ENCODE measurements at regions not wholly inside any gene's neighbourhood (a gene's known extent, or its start where the extent isn't known, plus 50 kb on each side); places are given as distances from the start of the nearest gene placed in this dataset.

DNA sequence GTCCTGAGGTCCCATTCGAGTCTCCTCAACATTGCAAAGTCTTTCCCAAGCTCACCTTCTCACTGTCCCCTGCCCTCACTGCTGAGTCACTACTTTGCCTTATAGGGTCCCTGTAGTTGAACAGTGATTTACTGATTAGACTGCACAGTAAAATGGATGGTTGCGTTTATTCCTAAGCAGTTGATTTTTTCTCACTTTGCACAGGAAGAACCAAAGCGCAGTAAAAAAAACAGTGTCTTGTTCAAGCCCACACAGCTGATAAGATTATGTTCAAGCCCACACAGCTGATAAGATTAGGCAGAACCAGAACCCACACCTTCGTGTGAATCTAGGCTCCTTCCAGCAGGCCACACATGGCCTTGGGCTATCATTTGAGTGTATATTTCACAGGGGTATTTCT, 215.3 kb upstream of the COPS8 start:
- no peak overlapping the region for H3K27ac ChIP-seq
- TF ChIP-seq, protein P1, sequence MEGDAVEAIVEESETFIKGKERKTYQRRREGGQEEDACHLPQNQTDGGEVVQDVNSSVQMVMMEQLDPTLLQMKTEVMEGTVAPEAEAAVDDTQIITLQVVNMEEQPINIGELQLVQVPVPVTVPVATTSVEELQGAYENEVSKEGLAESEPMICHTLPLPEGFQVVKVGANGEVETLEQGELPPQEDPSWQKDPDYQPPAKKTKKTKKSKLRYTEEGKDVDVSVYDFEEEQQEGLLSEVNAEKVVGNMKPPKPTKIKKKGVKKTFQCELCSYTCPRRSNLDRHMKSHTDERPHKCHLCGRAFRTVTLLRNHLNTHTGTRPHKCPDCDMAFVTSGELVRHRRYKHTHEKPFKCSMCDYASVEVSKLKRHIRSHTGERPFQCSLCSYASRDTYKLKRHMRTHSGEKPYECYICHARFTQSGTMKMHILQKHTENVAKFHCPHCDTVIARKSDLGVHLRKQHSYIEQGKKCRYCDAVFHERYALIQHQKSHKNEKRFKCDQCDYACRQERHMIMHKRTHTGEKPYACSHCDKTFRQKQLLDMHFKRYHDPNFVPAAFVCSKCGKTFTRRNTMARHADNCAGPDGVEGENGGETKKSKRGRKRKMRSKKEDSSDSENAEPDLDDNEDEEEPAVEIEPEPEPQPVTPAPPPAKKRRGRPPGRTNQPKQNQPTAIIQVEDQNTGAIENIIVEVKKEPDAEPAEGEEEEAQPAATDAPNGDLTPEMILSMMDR (conservative IDR thresholded peaks at IDR 0.05; ENCODE audit: low read depth): no peak
- POLR2A ChIA-PET (ENCODE audit: low non-redundant PET): no interaction called here
- no peak for DNase-seq (ENCODE audit: low spot score)
- CTCF ChIA-PET: no interaction called here

DNA sequence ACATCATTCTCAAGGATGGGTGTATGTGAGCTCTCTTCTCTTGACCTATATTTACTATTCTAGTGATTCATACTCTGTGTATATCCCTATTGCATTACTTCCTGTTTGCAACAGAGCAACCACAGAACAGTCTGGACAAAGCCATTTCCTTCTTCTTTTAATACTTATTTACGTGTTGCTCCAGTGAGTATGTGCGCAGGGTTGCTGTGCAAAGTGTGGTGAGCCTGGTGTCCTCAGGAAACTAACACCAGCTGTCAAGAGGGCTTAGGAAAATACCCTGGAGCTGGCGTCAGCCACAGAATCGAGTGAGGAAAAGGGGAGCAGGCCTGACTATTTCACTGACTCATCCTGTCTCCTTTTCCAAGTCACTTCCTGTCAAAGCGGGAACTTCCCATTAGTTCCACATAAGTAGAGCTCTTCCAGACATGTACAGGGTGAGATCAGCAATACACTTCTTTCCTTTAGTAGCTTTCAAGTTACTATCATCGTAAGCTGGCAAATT, 214.1 kb upstream of the COPS8 start:
- TF ChIP-seq, protein P1 (conservative IDR thresholded peaks at IDR 0.05; ENCODE audit: low read depth): no peak
- CTCF ChIA-PET: no interaction called here
- peak overlapping the region; percentile 81 for H3K27ac ChIP-seq
- POLR2A ChIA-PET (ENCODE audit: low non-redundant PET): no interaction called here
- peak; percentile 86 for DNase-seq (ENCODE audit: low spot score)

DNA sequence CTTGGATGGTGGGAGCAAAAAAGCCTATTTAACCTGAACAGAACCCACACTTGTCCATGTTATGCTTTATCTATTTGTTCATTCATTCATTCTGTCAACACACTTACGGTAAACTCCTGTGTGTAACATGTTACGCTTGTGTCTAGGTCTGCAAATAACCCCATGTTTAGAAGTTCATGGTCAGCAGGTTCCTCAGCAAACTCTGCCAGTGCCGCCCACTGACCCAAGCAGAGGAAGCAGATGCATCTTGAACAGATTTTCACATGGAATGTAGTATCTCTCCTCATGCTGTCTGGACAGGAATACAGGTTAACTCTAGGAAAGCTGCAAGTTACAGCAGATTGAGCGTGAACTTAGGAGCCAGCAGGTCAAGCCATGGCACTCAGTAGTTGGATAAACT, 213.7 kb upstream of the COPS8 start:
- CTCF ChIA-PET: no interaction called here
- peak overlapping the region; percentile 81 for H3K27ac ChIP-seq
- POLR2A ChIA-PET (ENCODE audit: low non-redundant PET): no interaction called here
- TF ChIP-seq, protein P1 (conservative IDR thresholded peaks at IDR 0.05; ENCODE audit: low read depth): no peak
- DNase-seq (ENCODE audit: low spot score): no peak

DNA sequence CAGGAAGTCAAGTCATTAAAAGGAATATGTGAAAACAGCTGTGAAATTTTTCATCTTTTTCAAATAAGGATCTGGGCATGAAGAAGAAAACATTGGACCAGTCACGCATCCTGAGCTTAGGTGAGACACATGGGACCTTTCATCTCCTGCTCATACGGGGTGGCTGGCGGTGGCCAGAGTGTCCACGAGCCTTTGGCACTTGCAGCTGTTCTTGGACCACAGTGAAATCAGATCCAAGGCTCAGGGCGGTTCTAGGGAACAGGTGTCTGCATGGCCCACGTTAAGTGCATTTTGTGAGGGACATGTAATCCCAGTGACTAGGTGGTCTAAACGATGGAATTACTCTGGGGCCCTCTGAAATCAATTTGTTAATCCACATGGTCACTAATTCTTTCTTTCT, 212.7 kb upstream of the COPS8 start:
- ChIA-PET CTCF (interaction anchor here (0.6 kb wide), 1 partner anchor 180 kb away, joined by 3 read pairs; no protein-coding TSS in a partner anchor), POLR2A (ENCODE audit: low non-redundant PET) (no interaction called here)
- H3K27ac ChIP-seq: no peak overlapping the region
- TF ChIP-seq, protein P1 (conservative IDR thresholded peaks at IDR 0.05; ENCODE audit: low read depth): no peak
- no peak for DNase-seq (ENCODE audit: low spot score)

DNA sequence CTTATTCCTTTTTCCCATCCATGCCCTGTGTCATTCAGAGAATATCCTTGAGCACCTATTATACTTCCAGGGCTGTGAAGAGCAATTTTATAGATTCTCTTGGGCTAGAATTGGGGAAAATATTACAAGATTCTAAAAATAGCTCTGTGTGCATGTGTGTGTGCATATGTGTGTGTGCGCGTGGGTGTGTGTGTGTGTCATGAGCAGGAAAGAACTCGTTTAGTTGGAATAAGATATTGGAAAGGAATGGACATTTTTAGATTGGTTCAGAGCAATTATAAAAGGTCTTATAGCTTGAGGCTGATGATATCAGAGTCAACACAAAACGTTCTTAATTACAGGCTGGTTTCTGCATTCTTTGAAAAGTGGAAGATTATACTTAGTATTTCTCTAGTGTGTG, 212.1 kb upstream of the COPS8 start:
- H3K27ac ChIP-seq: no peak overlapping the region
- TF ChIP-seq, protein P1 (conservative IDR thresholded peaks at IDR 0.05; ENCODE audit: low read depth): no peak
- ChIA-PET CTCF (no interaction called here), POLR2A (ENCODE audit: low non-redundant PET) (no interaction called here)
- no peak for DNase-seq (ENCODE audit: low spot score)

DNA sequence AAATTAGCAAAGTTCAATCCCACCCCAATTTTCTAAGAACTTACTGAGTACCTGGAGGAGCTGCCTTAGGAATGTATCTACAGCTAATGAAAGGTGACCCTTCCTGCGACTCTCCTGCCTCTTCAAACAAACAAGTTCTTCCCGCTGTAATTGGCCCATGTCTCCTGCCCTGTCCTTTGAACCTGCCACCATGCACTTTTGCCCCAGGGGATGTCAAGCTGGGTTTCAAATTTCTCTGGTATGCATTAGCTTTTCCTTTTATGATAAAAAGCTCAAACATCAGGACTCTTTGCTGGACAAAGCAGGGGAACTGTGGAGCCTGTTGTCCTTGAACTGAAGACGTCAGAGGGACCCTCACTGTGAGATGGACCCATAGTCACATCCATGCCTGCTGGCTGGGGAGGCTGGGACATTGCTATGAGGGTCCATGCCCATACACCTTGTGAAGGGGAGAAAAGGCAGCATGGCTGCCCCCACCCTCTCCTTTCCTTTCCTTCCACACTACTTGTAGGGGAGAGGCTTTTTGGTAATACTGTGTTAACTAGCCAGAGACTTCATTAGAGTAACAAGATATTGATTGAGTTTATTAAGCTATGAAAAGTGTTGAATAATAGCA, 210.7 kb upstream of the COPS8 start:
- no peak overlapping the region for H3K27ac ChIP-seq
- ChIA-PET POLR2A (ENCODE audit: low non-redundant PET) (no interaction called here), CTCF (interaction anchor here (0.6 kb wide), 1 partner anchor 283 kb away, joined by 3 read pairs; no protein-coding TSS in a partner anchor)
- TF ChIP-seq, protein P1 (conservative IDR thresholded peaks at IDR 0.05; ENCODE audit: low read depth): no peak
- DNase-seq (ENCODE audit: low spot score): no peak
